ENCODE measurements at regions not wholly inside any gene's neighbourhood (a gene's known extent, or its start where the extent isn't known, plus 50 kb on each side); places are given as distances from the start of the nearest gene placed in this dataset.

- TF ChIP-seq CTCF (IDR thresholded peaks at IDR 0.05; ENCODE audit: low read depth, low read length, poor library complexity, severe bottlenecking) (no peak), EZH2phosphoT487 (IDR thresholded peaks at IDR 0.05; ENCODE audit: borderline replicate concordance, low read length) (no peak)
These were observed 704.2 kb upstream of the TENM4 start for GRCh38 chr11:80144897-80145594.
